ENCODE measurements at regions not wholly inside any gene's neighbourhood (a gene's known extent, or its start where the extent isn't known, plus 50 kb on each side); places are given as distances from the start of the nearest gene placed in this dataset.

GRCh38 chr2:187768995-187769394, 214.8 kb upstream of the TFPI start:
- H3K27me3 ChIP-seq (ENCODE audit: low read depth) = no peaks in the 10 kb centered on the region
- intact Hi-C loops (cut with DNase I) = no loop called here
- TF ChIP-seq CTCF (IDR thresholded peaks at IDR 0.05) = no peak
- no peaks in the 10 kb centered on the region for H3K36me3 ChIP-seq
- H3K4me1 ChIP-seq = no peaks in the 10 kb centered on the region
- no peak for DNase-seq
- H3K4me3 ChIP-seq = no peak overlapping the region
- no peak overlapping the region for H3K27ac ChIP-seq
- H3K9me3 ChIP-seq = no peaks in the 10 kb centered on the region
- ATAC-seq = no peak

- intact Hi-C loops (cut with DNase I) = no loop called here
- no peaks in the 10 kb centered on the region for H3K27me3 ChIP-seq (ENCODE audit: low read depth)
- no peak overlapping the region for H3K4me3 ChIP-seq
- ATAC-seq (no peak), DNase-seq (no peak)
- H3K9me3 ChIP-seq = no peaks in the 10 kb centered on the region
- H3K4me1 ChIP-seq = no peaks in the 10 kb centered on the region
- no peak overlapping the region for H3K27ac ChIP-seq
- no peaks in the 10 kb centered on the region for H3K36me3 ChIP-seq
- no peak for TF ChIP-seq CTCF (IDR thresholded peaks at IDR 0.05)
Measured at GRCh38 chr2:187769437-187769836, 215.2 kb upstream of the TFPI start.

- intact Hi-C loops (cut with DNase I) = no loop called here
- TF ChIP-seq CTCF (IDR thresholded peaks at IDR 0.05) = no peak
- H3K4me3 ChIP-seq = no peak overlapping the region
- H3K27ac ChIP-seq = no peak overlapping the region
- no peaks in the 10 kb centered on the region for H3K4me1 ChIP-seq
- ATAC-seq (no peak), DNase-seq (no peak)
- H3K9me3 ChIP-seq = no peaks in the 10 kb centered on the region
- no peaks in the 10 kb centered on the region for H3K36me3 ChIP-seq
- no peaks in the 10 kb centered on the region for H3K27me3 ChIP-seq (ENCODE audit: low read depth)
Measured at GRCh38 chr2:187774551-187775071, 220.4 kb upstream of the TFPI start.

GRCh38 chr2:187775196-187775595, 221.0 kb upstream of the TFPI start:
- no peaks in the 10 kb centered on the region for H3K36me3 ChIP-seq
- H3K4me1 ChIP-seq = no peaks in the 10 kb centered on the region
- ATAC-seq (no peak), DNase-seq (no peak)
- TF ChIP-seq CTCF (IDR thresholded peaks at IDR 0.05) = no peak
- intact Hi-C loops (cut with DNase I) = no loop called here
- H3K27ac ChIP-seq = no peak overlapping the region
- no peak overlapping the region for H3K4me3 ChIP-seq
- H3K27me3 ChIP-seq (ENCODE audit: low read depth) = no peaks in the 10 kb centered on the region
- H3K9me3 ChIP-seq = no peaks in the 10 kb centered on the region

GRCh38 chr2:187775651-187776050, 221.4 kb upstream of the TFPI start:
- ATAC-seq (no peak), DNase-seq (no peak)
- Histone ChIP-seq H3K4me1 (no peaks in the 10 kb centered on the region), H3K9me3 (no peaks in the 10 kb centered on the region), H3K27ac (no peak overlapping the region), H3K36me3 (no peaks in the 10 kb centered on the region), H3K4me3 (no peak overlapping the region), H3K27me3 (ENCODE audit: low read depth) (no peaks in the 10 kb centered on the region)
- intact Hi-C loops (cut with DNase I) = no loop called here
- TF ChIP-seq CTCF (IDR thresholded peaks at IDR 0.05) = no peak

GRCh38 chr2:187782301-187782700, 228.1 kb upstream of the TFPI start:
- Histone ChIP-seq H3K4me3 (no peak overlapping the region), H3K36me3 (no peaks in the 10 kb centered on the region), H3K4me1 (no peaks in the 10 kb centered on the region), H3K27ac (no peak overlapping the region), H3K27me3 (ENCODE audit: low read depth) (no peaks in the 10 kb centered on the region), H3K9me3 (no peaks in the 10 kb centered on the region)
- DNase-seq = no peak
- no peak for ATAC-seq
- intact Hi-C loops (cut with DNase I) = no loop called here
- no peak for TF ChIP-seq CTCF (IDR thresholded peaks at IDR 0.05)
